ENCODE measurements at regions not wholly inside any gene's neighbourhood (a gene's known extent, or its start where the extent isn't known, plus 50 kb on each side); places are given as distances from the start of the nearest gene placed in this dataset.

DNA sequence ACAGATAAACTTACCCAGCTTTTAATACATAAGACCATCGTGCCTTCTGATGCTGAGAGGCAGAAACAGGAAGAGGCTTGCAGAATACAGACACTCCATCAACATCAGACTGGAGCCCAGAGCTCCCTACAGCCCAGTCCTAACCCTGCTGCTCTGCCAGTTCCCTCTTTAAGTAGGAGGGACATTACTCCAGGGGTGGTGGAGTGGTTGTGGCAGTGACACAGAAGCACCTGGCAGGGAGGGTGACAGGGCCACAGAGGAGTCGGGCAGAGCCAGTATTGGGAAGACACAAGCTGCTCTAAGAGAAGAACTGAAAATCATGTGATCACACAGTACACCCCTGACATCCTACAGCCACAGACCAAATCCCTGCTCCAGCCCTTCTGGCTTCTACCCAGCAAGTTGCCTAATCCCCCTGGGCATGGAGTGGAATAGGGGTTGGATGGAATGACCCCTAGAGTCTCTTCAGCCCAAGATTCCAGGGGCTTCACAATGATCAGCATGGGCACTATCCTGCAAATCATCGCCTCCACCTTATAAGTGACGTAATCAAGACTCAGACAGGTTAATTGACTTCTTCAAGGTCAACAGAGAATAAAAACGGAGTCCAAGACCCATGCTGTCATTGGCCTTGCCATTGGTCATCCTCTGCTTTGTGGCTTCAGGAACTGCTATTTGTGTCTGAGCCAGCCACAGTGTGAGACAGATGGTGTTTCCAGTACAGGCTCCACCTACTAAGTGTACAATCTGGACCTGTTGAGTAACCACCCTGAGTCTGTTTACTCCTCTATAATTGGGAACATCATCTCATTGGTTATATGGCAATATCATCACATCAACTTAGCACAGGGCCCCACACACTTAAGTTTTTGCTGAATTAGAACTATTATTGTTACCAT, 61.1 kb upstream of the ZMIZ1 start:
- no peak for DNase-seq (ENCODE audit: low read depth in 4 of 4, low spot score in 3 of 4)

DNA sequence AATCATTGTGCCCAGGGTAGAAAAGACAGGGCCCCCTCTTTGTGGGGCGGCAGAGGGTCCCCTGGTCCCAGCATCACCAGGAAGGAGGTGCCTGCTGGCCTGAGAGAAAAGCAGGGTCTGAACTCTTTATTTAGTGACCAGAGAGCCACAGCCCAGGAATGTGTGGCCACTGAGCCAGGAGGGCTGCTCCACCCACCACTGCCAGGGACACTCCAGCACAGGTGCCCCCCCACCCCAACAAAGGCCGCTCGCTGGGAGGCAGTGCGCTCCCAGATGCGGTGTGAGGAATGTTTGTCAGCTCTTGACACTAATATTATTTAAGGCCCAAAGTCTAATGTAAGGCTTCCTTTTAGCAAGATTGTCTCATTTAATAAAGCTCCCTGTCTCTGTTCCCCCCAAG, 59.6 kb upstream of the ZMIZ1 start:
- DNase-seq (ENCODE audit: low read depth in 4 of 4, low spot score in 3 of 4) = no peak

DNA sequence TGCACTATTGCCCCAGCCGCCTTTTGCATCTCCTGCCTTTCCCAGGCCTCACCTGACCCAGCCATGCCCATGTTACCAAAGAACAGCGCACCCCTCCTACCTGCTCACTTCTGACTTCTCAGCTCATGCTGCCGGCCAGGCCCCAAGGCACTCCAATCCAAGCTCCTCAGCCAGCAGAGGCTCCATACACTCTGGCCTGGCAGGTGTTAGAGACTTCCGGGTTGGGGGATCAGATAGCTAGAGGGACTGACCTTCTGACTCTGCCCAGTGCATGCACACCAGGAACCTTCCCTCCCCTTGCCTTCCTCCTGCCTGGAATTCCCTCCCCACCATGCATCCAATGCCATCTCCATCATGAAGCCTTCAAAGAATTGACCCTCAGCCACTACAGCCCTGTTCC, 56.2 kb upstream of the ZMIZ1 start:
- no peak for DNase-seq (ENCODE audit: low read depth in 4 of 4, low spot score in 3 of 4)

DNA sequence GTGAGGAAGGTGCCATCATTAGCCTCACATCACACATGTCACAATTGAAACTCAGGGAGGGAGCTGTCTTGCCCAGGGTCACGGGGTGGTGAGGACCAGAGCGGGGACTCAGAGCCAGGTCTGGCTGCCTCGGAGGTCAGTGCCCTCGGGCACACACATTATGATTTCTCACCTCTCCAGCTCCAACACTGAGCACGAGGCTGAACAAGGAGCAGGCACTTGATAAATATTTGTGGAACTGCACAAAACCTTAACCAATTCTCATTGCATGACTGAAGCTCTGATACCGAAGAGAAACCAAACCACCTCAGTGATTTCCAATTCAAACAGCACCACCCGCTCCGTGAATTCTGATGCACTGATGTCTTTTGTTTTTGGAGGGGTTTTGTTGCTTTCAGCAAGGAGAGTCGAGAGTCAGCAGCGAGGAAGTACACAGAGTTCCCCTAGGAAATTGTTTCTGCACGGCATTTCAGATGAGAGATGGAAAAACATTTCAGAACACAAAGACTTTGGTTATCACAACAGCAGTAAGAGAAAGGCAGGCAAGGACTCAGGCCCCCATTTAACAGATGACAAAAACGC, 55.3 kb upstream of the ZMIZ1 start:
- DNase-seq (ENCODE audit: low read depth in 4 of 4, low spot score in 3 of 4) = no peak

DNA sequence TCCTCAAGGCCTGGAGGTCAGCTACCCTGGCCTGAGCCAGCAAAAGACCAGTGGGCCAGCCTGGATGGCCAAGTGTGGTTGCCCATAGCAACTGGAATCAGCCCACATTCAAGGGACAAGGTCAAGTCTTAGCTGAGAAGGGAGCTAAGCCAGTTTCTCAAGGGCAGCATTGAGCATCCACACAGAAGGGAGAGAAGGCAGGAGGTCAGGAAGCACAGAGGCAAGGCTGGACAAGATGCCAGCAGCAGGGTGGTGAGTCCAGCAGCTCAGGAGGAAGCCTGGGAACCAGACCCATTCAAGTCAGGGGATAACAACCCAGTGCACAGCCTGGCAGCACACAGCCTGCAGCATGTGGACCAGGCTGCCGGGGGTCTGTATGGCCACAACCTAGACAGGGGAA, 54.0 kb upstream of the ZMIZ1 start:
- no peak for DNase-seq (ENCODE audit: low read depth in 4 of 4, low spot score in 3 of 4)

DNA sequence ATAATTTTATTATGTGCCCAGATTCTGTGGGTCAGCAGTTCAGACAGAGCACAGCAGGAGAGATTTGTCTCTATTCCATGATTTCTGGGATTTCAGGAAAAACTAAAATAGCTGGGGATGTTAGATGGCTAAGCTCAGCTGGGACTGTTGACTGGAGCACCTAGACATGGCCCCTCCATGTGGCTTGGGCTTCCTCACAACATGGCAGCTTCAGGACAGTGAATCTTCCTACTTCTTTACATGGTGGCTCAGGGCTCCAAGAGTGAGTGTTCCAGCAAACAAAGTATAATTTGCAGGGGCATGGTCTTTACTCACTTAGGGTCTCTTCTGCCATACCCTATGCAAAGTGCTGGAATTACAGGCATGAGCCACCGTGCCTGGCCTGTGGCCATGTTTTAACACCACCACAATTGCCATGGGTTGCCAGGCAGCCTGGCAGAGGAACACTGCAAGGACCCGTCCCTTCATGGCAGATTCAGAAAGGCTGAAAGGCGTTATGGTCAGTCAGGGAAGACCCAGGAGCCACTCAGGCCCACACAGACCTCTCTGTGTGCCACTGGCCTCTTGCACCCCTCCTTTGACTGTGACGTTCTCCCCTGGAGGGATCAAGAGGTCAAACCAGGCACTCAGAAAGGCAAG, 50.8 kb upstream of the ZMIZ1 start:
- no peak for DNase-seq (ENCODE audit: low read depth in 4 of 4, low spot score in 3 of 4)

DNA sequence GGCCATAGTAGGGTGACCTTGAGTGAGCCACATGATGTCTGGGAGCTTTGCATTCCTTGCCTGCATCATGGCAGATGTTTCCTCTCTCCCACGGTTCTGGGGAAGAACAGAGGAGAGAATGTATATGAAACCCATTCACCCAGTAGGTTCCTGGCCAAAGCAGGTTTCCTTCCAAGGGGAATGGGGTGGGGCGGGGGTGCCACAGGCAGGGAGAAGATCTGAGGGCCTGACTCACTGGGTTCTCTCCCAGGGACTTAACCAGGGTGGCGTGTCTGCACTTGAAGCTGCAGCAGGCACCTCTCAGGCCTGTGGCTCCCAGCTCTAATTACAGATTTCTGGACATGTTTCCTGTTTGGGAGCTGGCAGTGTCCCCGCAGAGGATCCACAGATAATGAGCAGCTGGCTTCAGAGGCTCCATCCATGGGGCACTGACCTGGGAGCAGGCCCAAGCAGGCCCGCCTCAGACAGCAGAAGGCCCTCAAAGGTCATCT, 50.2 kb upstream of the ZMIZ1 start:
- DNase-seq (ENCODE audit: low read depth in 4 of 4, low spot score in 3 of 4) = no peak

All from left renal pelvis (tissue), 4 donors.